SK-N-SH treated with all-trans-retinoic acid at 6 μM for 48 hours (cell line): ENCODE measurements at regions not wholly inside any gene's neighbourhood (a gene's known extent, or its start where the extent isn't known, plus 50 kb on each side); places are given as distances from the start of the nearest gene placed in this dataset.

ENCODE experiments used
- ATAC-seq: fragments of 200-7000 bp; cut with Tn5 transposase; 3 replicates; pipeline ENCODE4 v1.9.1; 2020; ENCODE audit warnings: mild to moderate bottlenecking, moderate library complexity
- BACH2 ChIP-seq: fragments of 250-450 bp; sonication (Bioruptor Pico); IDR thresholded peaks from 2 replicates; pipeline ENCODE4 v1.9.0; 2021; ENCODE audit warnings: mild to moderate bottlenecking, borderline replicate concordance
- CSDC2 ChIP-seq: fragments of 250-450 bp; sonication (Bioruptor Pico); IDR thresholded peaks from 2 replicates; pipeline ENCODE4 v1.5.0; 2020; ENCODE audit warnings: mild to moderate bottlenecking, moderate library complexity
- ESRRG ChIP-seq: fragments of 250-450 bp; sonication (Bioruptor Pico); IDR thresholded peaks from 2 replicates; pipeline ENCODE4 v1.6.1; 2021; ENCODE audit warnings: mild to moderate bottlenecking
- GLIS3 ChIP-seq: fragments of 250-450 bp; sonication (Bioruptor Pico); IDR thresholded peaks from 2 replicates; pipeline ENCODE4 v1.5.0; 2020; ENCODE audit warnings: mild to moderate bottlenecking, moderate library complexity
- ISL1 ChIP-seq: fragments of 250-450 bp; sonication (Bioruptor Pico); IDR thresholded peaks from 2 replicates; pipeline ENCODE4 v2.1.2; 2022; ENCODE audit warnings: mild to moderate bottlenecking, moderate library complexity
- OSR1 ChIP-seq: fragments of 250-450 bp; sonication (Bioruptor Pico); IDR thresholded peaks from 2 replicates; pipeline ENCODE4 v1.8.0; 2022; ENCODE audit warnings: moderate library complexity, mild to moderate bottlenecking, inconsistent platforms
- PATZ1 ChIP-seq: fragments of 250-450 bp; sonication (Bioruptor Pico); IDR thresholded peaks from 2 replicates; pipeline ENCODE4 v1.8.0; 2020; ENCODE audit warnings: mild to moderate bottlenecking, moderate library complexity, borderline replicate concordance
- PPARA ChIP-seq: fragments of 250-450 bp; sonication (Bioruptor Pico); IDR thresholded peaks from 2 replicates; pipeline ENCODE4 v1.5.0; 2020; ENCODE audit warnings: mild to moderate bottlenecking, borderline replicate concordance
- RARB ChIP-seq: fragments of 250-450 bp; sonication (Bioruptor Pico); IDR thresholded peaks from 2 replicates; pipeline ENCODE4 v1.8.0; 2021; ENCODE audit warnings: mild to moderate bottlenecking, moderate library complexity
- SNAI2 ChIP-seq: fragments of 250-450 bp; sonication (Bioruptor Pico); IDR thresholded peaks from 2 replicates; pipeline ENCODE4 v1.5.0; 2020; ENCODE audit warnings: mild to moderate bottlenecking, moderate library complexity
- TOX ChIP-seq: fragments of 250-450 bp; sonication (Bioruptor Pico); IDR thresholded peaks from 2 replicates; pipeline ENCODE4 v1.8.0; 2021; ENCODE audit warnings: mild to moderate bottlenecking, moderate library complexity, borderline replicate concordance
- ZC3H10 ChIP-seq: fragments of 250-450 bp; sonication (Bioruptor Pico); IDR thresholded peaks from 2 replicates; pipeline ENCODE4 v1.5.1; 2021; ENCODE audit warnings: mild to moderate bottlenecking, moderate library complexity
- ZFP3 ChIP-seq: fragments of 250-450 bp; sonication (Bioruptor Pico); IDR thresholded peaks from 2 replicates; pipeline ENCODE4 v1.5.0; 2020; ENCODE audit warnings: mild to moderate bottlenecking, moderate library complexity
- ZFP30 ChIP-seq: fragments of 450-650 bp; formaldehyde crosslinking; IDR thresholded peaks from 2 replicates; pipeline ENCODE4 v1.5.0; 2022; ENCODE audit warnings: mild to moderate bottlenecking, moderate library complexity
- ZNF565 ChIP-seq: fragments of 450-650 bp; formaldehyde crosslinking; conservative IDR thresholded peaks from 2 replicates; pipeline ENCODE4 v1.5.0; 2020; ENCODE audit warnings: low read depth, mild to moderate bottlenecking, moderate library complexity
- ZNF8 ChIP-seq: fragments of 450-650 bp; formaldehyde crosslinking; IDR thresholded peaks from 2 replicates; pipeline ENCODE4 v1.5.0; 2020; ENCODE audit warnings: mild to moderate bottlenecking, moderate library complexity
- TF ChIP-seq, protein P1 (sequence below): fragments of 250-450 bp; sonication (Bioruptor Pico); IDR thresholded peaks from 2 replicates; pipeline ENCODE4 v1.8.0; 2021; ENCODE audit warnings: low read depth, mild to moderate bottlenecking, moderate library complexity, borderline replicate concordance
- TF ChIP-seq, protein P2 (sequence below): fragments of 250-450 bp; sonication (Bioruptor Pico); IDR thresholded peaks from 2 replicates; pipeline ENCODE4 v1.5.0; 2020; ENCODE audit warnings: mild to moderate bottlenecking, moderate library complexity

- TF ChIP-seq ISL1 (CRISPR knock-in tag) = no peak
- TF ChIP-seq TOX (CRISPR knock-in tag) = no peak
- no peak for TF ChIP-seq OSR1 (CRISPR knock-in tag)
- no peak for ATAC-seq
Measured at GRCh38 chr2:240329778-240330177, 105.7 kb upstream of the GPC1 start.

DNA sequence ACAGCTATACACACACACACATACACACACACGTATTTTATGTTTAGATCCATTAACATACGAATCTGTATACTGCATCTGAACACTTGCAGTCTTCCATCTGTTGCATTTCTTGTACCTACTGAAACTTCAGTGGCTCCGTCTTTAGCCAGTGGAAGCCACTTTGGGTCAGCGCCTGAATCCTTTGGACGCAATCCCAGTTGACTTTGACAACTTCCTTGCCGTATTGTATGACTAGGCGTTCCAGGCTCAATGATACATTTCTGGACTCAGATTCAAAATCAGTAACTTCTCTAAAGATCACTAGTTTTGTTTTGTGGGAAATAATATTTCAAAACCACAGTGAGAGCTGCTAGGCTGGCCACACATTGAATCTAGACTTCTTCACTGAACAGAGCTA lies 101.5 kb upstream of the GPC1 start:
- TF ChIP-seq SNAI2 (CRISPR knock-in tag) (no peak), ZC3H10 (CRISPR knock-in tag) (no peak), RARB (CRISPR knock-in tag) (no peak), ZNF8 (CRISPR knock-in tag) (no peak), ZFP3 (CRISPR knock-in tag) (no peak), OSR1 (CRISPR knock-in tag) (no peak), PATZ1 (no peak), ZFP30 (CRISPR knock-in tag) (no peak), GLIS3 (CRISPR knock-in tag) (no peak), ESRRG (CRISPR knock-in tag) (no peak), ZNF565 (CRISPR knock-in tag) (no peak), BACH2 (no peak), CSDC2 (CRISPR knock-in tag) (no peak), PPARA (CRISPR knock-in tag) (no peak)
- TF ChIP-seq, protein P1, sequence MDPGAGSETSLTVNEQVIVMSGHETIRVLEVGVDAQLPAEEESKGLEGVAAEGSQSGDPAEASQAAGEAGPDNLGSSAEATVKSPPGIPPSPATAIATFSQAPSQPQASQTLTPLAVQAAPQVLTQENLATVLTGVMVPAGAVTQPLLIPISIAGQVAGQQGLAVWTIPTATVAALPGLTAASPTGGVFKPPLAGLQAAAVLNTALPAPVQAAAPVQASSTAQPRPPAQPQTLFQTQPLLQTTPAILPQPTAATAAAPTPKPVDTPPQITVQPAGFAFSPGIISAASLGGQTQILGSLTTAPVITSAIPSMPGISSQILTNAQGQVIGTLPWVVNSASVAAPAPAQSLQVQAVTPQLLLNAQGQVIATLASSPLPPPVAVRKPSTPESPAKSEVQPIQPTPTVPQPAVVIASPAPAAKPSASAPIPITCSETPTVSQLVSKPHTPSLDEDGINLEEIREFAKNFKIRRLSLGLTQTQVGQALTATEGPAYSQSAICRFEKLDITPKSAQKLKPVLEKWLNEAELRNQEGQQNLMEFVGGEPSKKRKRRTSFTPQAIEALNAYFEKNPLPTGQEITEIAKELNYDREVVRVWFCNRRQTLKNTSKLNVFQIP (CRISPR knock-in tag) = no peak
- ATAC-seq = no peak

- TF ChIP-seq ISL1 (CRISPR knock-in tag) = no peak
- TF ChIP-seq RARB (CRISPR knock-in tag) = no peak
- TF ChIP-seq, protein P2, sequence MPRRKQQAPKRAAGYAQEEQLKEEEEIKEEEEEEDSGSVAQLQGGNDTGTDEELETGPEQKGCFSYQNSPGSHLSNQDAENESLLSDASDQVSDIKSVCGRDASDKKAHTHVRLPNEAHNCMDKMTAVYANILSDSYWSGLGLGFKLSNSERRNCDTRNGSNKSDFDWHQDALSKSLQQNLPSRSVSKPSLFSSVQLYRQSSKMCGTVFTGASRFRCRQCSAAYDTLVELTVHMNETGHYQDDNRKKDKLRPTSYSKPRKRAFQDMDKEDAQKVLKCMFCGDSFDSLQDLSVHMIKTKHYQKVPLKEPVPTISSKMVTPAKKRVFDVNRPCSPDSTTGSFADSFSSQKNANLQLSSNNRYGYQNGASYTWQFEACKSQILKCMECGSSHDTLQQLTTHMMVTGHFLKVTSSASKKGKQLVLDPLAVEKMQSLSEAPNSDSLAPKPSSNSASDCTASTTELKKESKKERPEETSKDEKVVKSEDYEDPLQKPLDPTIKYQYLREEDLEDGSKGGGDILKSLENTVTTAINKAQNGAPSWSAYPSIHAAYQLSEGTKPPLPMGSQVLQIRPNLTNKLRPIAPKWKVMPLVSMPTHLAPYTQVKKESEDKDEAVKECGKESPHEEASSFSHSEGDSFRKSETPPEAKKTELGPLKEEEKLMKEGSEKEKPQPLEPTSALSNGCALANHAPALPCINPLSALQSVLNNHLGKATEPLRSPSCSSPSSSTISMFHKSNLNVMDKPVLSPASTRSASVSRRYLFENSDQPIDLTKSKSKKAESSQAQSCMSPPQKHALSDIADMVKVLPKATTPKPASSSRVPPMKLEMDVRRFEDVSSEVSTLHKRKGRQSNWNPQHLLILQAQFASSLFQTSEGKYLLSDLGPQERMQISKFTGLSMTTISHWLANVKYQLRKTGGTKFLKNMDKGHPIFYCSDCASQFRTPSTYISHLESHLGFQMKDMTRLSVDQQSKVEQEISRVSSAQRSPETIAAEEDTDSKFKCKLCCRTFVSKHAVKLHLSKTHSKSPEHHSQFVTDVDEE (CRISPR knock-in tag) = no peak
- no peak for TF ChIP-seq ZFP30 (CRISPR knock-in tag)
- no peak for TF ChIP-seq ZNF565 (CRISPR knock-in tag)
- TF ChIP-seq ZFP3 (CRISPR knock-in tag) = no peak
- TF ChIP-seq SNAI2 (CRISPR knock-in tag) = no peak
- TF ChIP-seq OSR1 (CRISPR knock-in tag) = no peak
- TF ChIP-seq, protein P1 (CRISPR knock-in tag) = no peak
- no peak for ATAC-seq
Measured at GRCh38 chr2:240335061-240335460, 100.4 kb upstream of the GPC1 start.

GRCh38 chr2:240336820-240337427 lies 98.5 kb upstream of the GPC1 start:
- ATAC-seq = no peak
- no peak for TF ChIP-seq ZFP3 (CRISPR knock-in tag)
- no peak for TF ChIP-seq ZC3H10 (CRISPR knock-in tag)

DNA sequence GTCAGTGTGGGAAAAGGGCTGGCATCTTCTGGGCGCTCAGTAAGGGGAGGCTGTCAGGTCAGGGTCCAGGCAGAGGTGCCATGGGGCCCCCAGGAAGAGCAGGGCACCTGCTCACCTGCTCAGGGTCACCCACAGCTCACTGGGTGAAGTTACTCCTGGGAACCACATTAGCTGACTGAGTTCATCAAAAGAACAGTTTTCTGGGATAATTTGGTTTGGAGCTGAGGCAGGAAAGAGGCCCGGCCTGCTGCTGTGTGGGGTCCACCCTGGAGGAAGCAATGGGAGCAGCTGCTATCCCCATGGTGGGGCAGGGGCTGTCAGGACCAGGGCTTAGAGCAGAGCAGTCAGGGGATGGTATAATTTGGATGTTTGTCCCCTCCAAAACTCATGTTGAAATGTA lies 97.2 kb upstream of the GPC1 start:
- TF ChIP-seq RARB (CRISPR knock-in tag) = no peak
- no peak for TF ChIP-seq ZFP3 (CRISPR knock-in tag)
- TF ChIP-seq, protein P2 (CRISPR knock-in tag) = no peak
- no peak for TF ChIP-seq ZC3H10 (CRISPR knock-in tag)
- TF ChIP-seq CSDC2 (CRISPR knock-in tag) = no peak
- TF ChIP-seq, all 23 proteins: peak for 0

More for the DNA sequence above, 97.2 kb upstream of the GPC1 start:
- ATAC-seq = no peak
